H1 (cell line): ENCODE measurements at regions not wholly inside any gene's neighbourhood (a gene's known extent, or its start where the extent isn't known, plus 50 kb on each side); places are given as distances from the start of the nearest gene placed in this dataset.

ENCODE experiments used
- CTCF ChIA-PET: fragments of 300-600 bp; sonication (Branson Sonifier 250); formaldehyde crosslinking; loops from one replicate; lab custom pipeline; 2021; ENCODE audit not compliant: partially characterized antibody; lab: Charles Lee
- POLR2A ChIA-PET: fragments of 300-600 bp; sonication (Branson Sonifier 250); formaldehyde crosslinking; loops from one replicate; lab custom pipeline; 2021; ENCODE audit warnings: inconsistent platforms; ENCODE audit not compliant: partially characterized antibody; lab: Charles Lee
- DNase-seq, 2 experiments: peaks; one replicate each; pipeline versions ENCODE4 v3.0.0 to v3.0.0-alpha.2; 2010 to 2022; ENCODE audit warnings: low spot score in 2 of 2, low read depth in 1 of 2, mixed read lengths in 1 of 2
- FAIRE-seq: peaks from 2 replicates; lab custom pipeline; 2011; peaks lifted over from hg19 to GRCh38; lab: Jason Lieb, UNC
- H2AFZ ChIP-seq: 2 replicates; pipeline ENCODE4 v1.8.1; 2012; ENCODE audit warnings: low read length, inconsistent platforms
- H2AK5ac ChIP-seq: 2 replicates; pipeline ENCODE4 v1.6.1; 2013; ENCODE audit warnings: low read depth, low read length
- H2BK120ac ChIP-seq: replicated peaks from 2 replicates; pipeline ENCODE3; 2013; ENCODE audit warnings: low read depth, low read length, inconsistent platforms
- H2BK12ac ChIP-seq: 2 replicates; pipeline ENCODE4 v1.6.1; 2013; ENCODE audit warnings: low read depth, low read length
- H2BK15ac ChIP-seq: 2 replicates; pipeline ENCODE4 v1.6.1; 2013; ENCODE audit warnings: low read length
- H2BK20ac ChIP-seq: 2 replicates; pipeline ENCODE4 v1.6.1; 2013; ENCODE audit warnings: low read length
- H2BK5ac ChIP-seq: 2 replicates; pipeline ENCODE4 v1.6.1; 2013; ENCODE audit warnings: low read depth, low read length
- H3K14ac ChIP-seq: 2 replicates; pipeline ENCODE4 v1.6.1; 2013; ENCODE audit warnings: inconsistent platforms; ENCODE audit not compliant: insufficient read length
- H3K18ac ChIP-seq: 2 replicates; pipeline ENCODE4 v1.6.1; 2013; ENCODE audit warnings: low read length; ENCODE audit errors: extremely low read depth
- H3K23ac ChIP-seq: 2 replicates; pipeline ENCODE4 v1.6.1; 2013; ENCODE audit warnings: inconsistent platforms; ENCODE audit not compliant: insufficient read length
- H3K23me2 ChIP-seq: 2 replicates; pipeline ENCODE4 v1.6.1; 2013; ENCODE audit warnings: low read depth, low read length
- H3K27ac ChIP-seq: 2 replicates; pipeline ENCODE4 v1.6.1; 2011; ENCODE audit warnings: low read depth, low read length, inconsistent platforms
- H3K27me3 ChIP-seq, 4 experiments: replicated peaks in 1 of 4; 1 replicate in 1 of 4; 2 replicates in 3 of 4; pipeline versions ENCODE4 v1.6.1 to v1.8.1; 2011 to 2013; ENCODE audit warnings: low read length in 3 of 4, mild to moderate bottlenecking in 3 of 4, inconsistent platforms in 2 of 4, mixed read lengths in 2 of 4, moderate library complexity in 1 of 4; ENCODE audit not compliant: control insufficient read depth in 3 of 4, insufficient read depth in 3 of 4; ENCODE audit errors: extremely low read depth in 1 of 4
- H3K36me3 ChIP-seq, 4 experiments: 2 replicates each; pipeline versions ENCODE4 v1.6.1 to v1.8.1; 2011 to 2013; ENCODE audit warnings: mild to moderate bottlenecking in 4 of 4, low read length in 3 of 4, moderate library complexity in 2 of 4, control low read depth in 1 of 4, inconsistent platforms in 1 of 4; ENCODE audit not compliant: insufficient read depth in 4 of 4, control insufficient read depth in 2 of 4
- H3K4ac ChIP-seq: replicated peaks from 2 replicates; pipeline ENCODE3; 2013; ENCODE audit warnings: low read length, low read depth, mixed read lengths, inconsistent platforms; ENCODE audit not compliant: insufficient read length
- H3K4me1 ChIP-seq, 4 experiments: replicated peaks in 1 of 4; 1 replicate in 1 of 4; 2 replicates in 3 of 4; pipeline versions ENCODE4 v1.6.1 to v1.8.1; 2011 to 2013; ENCODE audit warnings: low read length in 3 of 4, inconsistent platforms in 2 of 4, mixed read lengths in 1 of 4; ENCODE audit not compliant: insufficient read depth in 4 of 4, control insufficient read depth in 3 of 4
- H3K4me2 ChIP-seq, 2 experiments: 2 replicates each; pipeline versions ENCODE4 v1.6.1 to v1.8.1; 2011 to 2013; ENCODE audit warnings: low read depth in 2 of 2, low read length in 2 of 2, control low read depth in 1 of 2, inconsistent platforms in 1 of 2, mild to moderate bottlenecking in 1 of 2; ENCODE audit not compliant: insufficient read depth in 1 of 2
- H3K4me3 ChIP-seq, 4 experiments: fragments of 200-600, 300-600 bp in 1 of 4; sonication (generic), shearing (Covaris generic), sonication (Bioruptor Twin) in 1 of 4; 2 replicates each; pipeline versions ENCODE4 v1.5.1 to v1.8.1; 2011 to 2016; ENCODE audit warnings: low read length in 4 of 4, low read depth in 3 of 4, control low read depth in 2 of 4, inconsistent platforms in 2 of 4, mild to moderate bottlenecking in 2 of 4, mixed read lengths in 1 of 4, moderate library complexity in 1 of 4; ENCODE audit not compliant: insufficient read depth in 2 of 4; ENCODE audit errors: extremely low read depth in 1 of 4
- H3K56ac ChIP-seq: replicated peaks from 2 replicates; pipeline ENCODE3; 2013; ENCODE audit warnings: low read depth, mild to moderate bottlenecking, mixed read lengths, low read length, inconsistent platforms; ENCODE audit not compliant: insufficient read length
- H3K79me1 ChIP-seq: 2 replicates; pipeline ENCODE4 v1.6.1; 2013; ENCODE audit warnings: low read depth, low read length, control low read depth
- H3K79me2 ChIP-seq, 2 experiments: 2 replicates each; pipeline versions ENCODE4 v1.6.1 to v1.8.1; 2012 to 2013; ENCODE audit warnings: low read length in 2 of 2, mild to moderate bottlenecking in 2 of 2, inconsistent platforms in 1 of 2; ENCODE audit not compliant: insufficient read depth in 2 of 2, control insufficient read depth in 1 of 2
- H3K9ac ChIP-seq, 4 experiments: replicated peaks in 1 of 4; 1 replicate in 1 of 4; 2 replicates in 3 of 4; pipeline versions ENCODE4 v1.6.1 to v1.8.1; 2011 to 2013; ENCODE audit warnings: low read depth in 3 of 4, low read length in 3 of 4, control low read depth in 2 of 4, mild to moderate bottlenecking in 2 of 4, moderate library complexity in 2 of 4, inconsistent platforms in 1 of 4; ENCODE audit errors: extremely low read depth in 1 of 4
- H3K9me3 ChIP-seq, 2 experiments: 2 replicates each; pipeline versions ENCODE4 v1.6.1 to v1.8.1; 2012 to 2013; ENCODE audit warnings: mild to moderate bottlenecking in 2 of 2, moderate library complexity in 2 of 2, control low read depth in 1 of 2, inconsistent platforms in 1 of 2, low read depth in 1 of 2, low read length in 1 of 2, mixed read lengths in 1 of 2; ENCODE audit not compliant: insufficient read depth in 2 of 2
- H4K20me1 ChIP-seq, 2 experiments: replicated peaks in 1 of 2; 2 replicates each; pipeline versions ENCODE3 to v1.8.1; 2011 to 2013; ENCODE audit warnings: inconsistent platforms in 2 of 2, low read length in 2 of 2, mild to moderate bottlenecking in 1 of 2; ENCODE audit not compliant: insufficient read depth in 2 of 2, control insufficient read depth in 1 of 2
- H4K5ac ChIP-seq: 2 replicates; pipeline ENCODE4 v1.6.1; 2013; ENCODE audit warnings: low read length, low read depth, mixed read lengths, inconsistent platforms; ENCODE audit not compliant: insufficient read length
- H4K8ac ChIP-seq: 2 replicates; pipeline ENCODE4 v1.8.0; 2013; ENCODE audit warnings: mild to moderate bottlenecking, moderate library complexity, low read length, inconsistent platforms; ENCODE audit not compliant: insufficient read depth; ENCODE audit errors: extremely low read depth
- H4K91ac ChIP-seq: replicated peaks from 2 replicates; pipeline ENCODE3; 2013; ENCODE audit warnings: low read length, mixed read lengths, inconsistent platforms; ENCODE audit not compliant: insufficient read length
- BRCA1 ChIP-seq: IDR thresholded peaks from 2 replicates; pipeline ENCODE4 v1.6.1; 2012; ENCODE audit warnings: low read depth, low read length, improper control_type of control experiment
- KDM5A ChIP-seq: fragments of 200-600 bp; IDR thresholded peaks from 2 replicates; pipeline ENCODE4 v1.7.1; 2012; ENCODE audit warnings: mild to moderate bottlenecking, low read length, inconsistent platforms, mixed read lengths
- WGBS, 2 experiments: shearing (Covaris generic) in 1 of 2; methylation state at CpG; one replicate each; pipeline versions ENCODE4 v1.1.6 to v1.1.7; 2013 to 2015; ENCODE audit warnings: low lambda C conversion rate in 2 of 2, mixed read lengths in 2 of 2, inconsistent platforms in 1 of 2, low coverage in 1 of 2, missing lambda C conversion rate in 1 of 2; ENCODE audit not compliant: insufficient replicate concordance in 2 of 2, insufficient coverage in 1 of 2, insufficient read length in 1 of 2; ENCODE audit errors: extremely low coverage in 1 of 2, missing lambda C conversion rate in 1 of 2; 5-methylcytosine and 5-hydroxymethylcytosine counted together

- no peaks in the 10 kb centered on the region for H3K79me2 ChIP-seq
- no peaks in the 10 kb centered on the region; a peak in 1 of 8 replicates for H3K36me3 ChIP-seq
- H2BK12ac ChIP-seq: 0 out of 2 replicates have a peak overlapping the region, but pooled peaks have one; percentile 27
- TF ChIP-seq BRCA1 (no peak), KDM5A (no peak)
- TF ChIP-seq, all 59 proteins: peak for 0
- Histone ChIP-seq H2AK5ac (no peak overlapping the region), H3K4me1 (no peaks in the 10 kb centered on the region), H3K27ac (no peak overlapping the region), H2BK120ac (no peak overlapping the region), H3K4ac (no peak overlapping the region), H4K20me1 (no peaks in the 10 kb centered on the region), H3K56ac (no peak overlapping the region), H3K23me2 (no peaks in the 10 kb centered on the region), H2BK15ac (no peak overlapping the region), H2AFZ (peak overlapping the region; percentile 42; the same call in 1 of the 2 replicates), H3K4me3 (no peak overlapping the region), H3K4me2 (no peak overlapping the region), H2BK20ac (no peak overlapping the region), H3K27me3 (no peaks in the 10 kb centered on the region), H2BK5ac (no peak overlapping the region), H3K9ac (no peak overlapping the region), H3K18ac (no peak overlapping the region), H3K23ac (no peak overlapping the region), H4K91ac (no peak overlapping the region), H3K79me1 (no peaks in the 10 kb centered on the region), H4K5ac (no peak overlapping the region), H3K9me3 (peaks cover 7 to 9% of the 10 kb centered on the region in 2 experiments; a peak in 2 of 4 replicates), H3K14ac (no peak overlapping the region), H4K8ac (no peak overlapping the region)
- ChIA-PET POLR2A (no interaction called here), CTCF (no interaction called here)
- DNase-seq (no peak), FAIRE-seq (no peak)
- 86% methylated on average over 6 of the region's 6 CpGs; no CpG with 5 or more reads in 1 of the 2 experiments for WGBS, 2 experiments
Measured at GRCh38 chr12:67482751-67483661, 165.5 kb upstream of the DYRK2 start.
